Amygdala (tissue), 56 donors: ENCODE measurements at regions not wholly inside any gene's neighbourhood (a gene's known extent, or its start where the extent isn't known, plus 50 kb on each side); places are given as distances from the start of the nearest gene placed in this dataset.

Experiments used
- DNase-seq, 56 donors: peaks; one replicate each; lab custom pipeline; 2025; lab: John Stamatoyannopoulos, UW

GRCh38 chr12:89954259-89954658, 245.6 kb upstream of the ATP2B1 start:
- no peak for DNase-seq

- no peak for DNase-seq
Observed at GRCh38 chr12:89951694-89952060, 243.0 kb upstream of the ATP2B1 start.

DNA sequence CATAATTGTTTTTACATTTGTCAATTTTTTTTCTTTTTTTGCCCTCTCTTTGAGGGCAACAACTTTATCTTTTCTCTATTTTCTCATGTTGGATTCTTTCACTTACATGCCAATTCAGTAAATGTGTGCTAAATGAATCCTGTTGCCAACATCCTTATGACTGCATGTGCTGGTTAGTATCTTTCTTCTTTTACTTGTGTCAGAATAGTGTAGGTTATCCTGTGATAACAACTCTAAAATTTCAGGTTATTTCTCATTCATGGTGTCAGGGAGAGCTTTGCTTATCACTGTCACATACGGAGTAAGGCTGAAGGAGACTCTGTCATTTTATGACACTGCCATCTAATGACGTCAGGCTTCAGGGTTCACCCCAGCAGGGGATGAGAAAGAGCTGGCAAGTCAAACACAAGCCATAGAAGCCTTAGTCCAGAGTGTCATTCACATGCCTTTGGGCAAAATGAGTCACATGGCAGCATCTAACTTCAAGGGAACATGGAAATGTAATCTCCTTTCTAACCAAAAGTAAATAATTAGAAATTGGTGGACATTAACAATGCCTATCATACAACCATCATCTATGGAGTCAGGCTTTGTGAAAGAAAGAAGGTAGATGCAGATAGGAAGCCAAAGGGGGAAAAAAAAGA, 242.5 kb upstream of the ATP2B1 start:
- no peak for DNase-seq

DNA sequence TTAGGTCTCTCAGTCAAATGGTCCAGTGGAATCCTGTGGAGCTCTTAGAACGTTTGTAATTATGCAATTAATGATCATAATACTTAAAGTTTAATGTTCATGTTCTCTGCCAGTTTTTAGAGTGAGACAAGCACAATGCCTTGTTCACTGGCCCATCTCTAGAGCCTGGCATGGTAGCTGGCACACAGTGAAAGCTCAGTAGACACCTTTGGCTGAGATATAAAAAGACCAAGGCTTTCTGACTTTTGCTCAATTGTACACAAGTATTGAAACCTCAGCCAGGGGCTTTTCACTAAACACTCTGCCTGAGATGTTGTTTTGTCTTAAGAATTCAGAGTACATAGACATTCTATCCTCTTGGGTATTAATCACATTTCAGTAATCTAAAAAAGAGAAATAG, 241.8 kb upstream of the ATP2B1 start:
- no peak for DNase-seq

DNA sequence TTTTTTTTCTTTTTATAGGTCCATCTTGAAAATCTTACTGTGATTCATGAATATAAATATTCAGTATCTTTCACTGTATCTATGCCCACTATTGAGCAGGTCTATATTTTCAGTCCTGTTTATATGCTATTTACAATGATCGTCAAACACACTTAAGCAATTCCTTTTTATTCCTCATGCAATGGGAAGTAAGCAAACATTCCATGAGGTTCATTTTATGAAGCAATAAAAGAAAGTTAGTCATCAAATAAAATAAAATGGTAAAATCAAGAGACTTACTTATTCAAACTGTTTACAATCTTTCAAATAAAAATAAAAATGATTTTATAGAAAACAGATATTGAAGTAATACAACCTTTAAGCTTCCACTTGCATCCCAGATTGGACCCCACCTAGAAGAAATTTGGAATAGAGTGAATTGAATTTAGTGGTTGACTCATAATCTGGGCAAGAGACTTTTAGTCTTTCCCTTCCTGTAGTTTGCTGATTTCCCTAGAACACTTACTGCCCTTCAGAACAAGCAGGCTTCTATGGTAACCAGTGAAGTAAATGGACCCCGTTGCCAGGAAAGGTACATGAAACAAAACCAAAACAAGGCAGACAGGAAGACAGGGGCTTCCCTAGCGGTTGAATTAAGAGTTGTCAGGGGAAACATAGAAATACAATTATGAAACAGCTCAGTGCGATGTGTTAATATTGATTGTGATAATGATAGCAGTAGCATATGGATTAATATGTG, 241.0 kb upstream of the ATP2B1 start:
- no peak for DNase-seq

- no peak for DNase-seq
Observed at GRCh38 chr12:89948271-89949175, 239.9 kb upstream of the ATP2B1 start.

- no peak for DNase-seq
Observed at GRCh38 chr12:89947437-89948270, 239.0 kb upstream of the ATP2B1 start.

GRCh38 chr12:89946518-89947135, 238.0 kb upstream of the ATP2B1 start:
- DNase-seq = no peak

GRCh38 chr12:89945123-89945522, 236.5 kb upstream of the ATP2B1 start:
- no peak for DNase-seq

GRCh38 chr12:89943463-89943862, 234.8 kb upstream of the ATP2B1 start:
- no peak for DNase-seq

- DNase-seq = no peak
Observed at GRCh38 chr12:89941436-89941835, 232.8 kb upstream of the ATP2B1 start.

- no peak for DNase-seq
Observed at GRCh38 chr12:89939522-89940215, 231.0 kb upstream of the ATP2B1 start.

DNA sequence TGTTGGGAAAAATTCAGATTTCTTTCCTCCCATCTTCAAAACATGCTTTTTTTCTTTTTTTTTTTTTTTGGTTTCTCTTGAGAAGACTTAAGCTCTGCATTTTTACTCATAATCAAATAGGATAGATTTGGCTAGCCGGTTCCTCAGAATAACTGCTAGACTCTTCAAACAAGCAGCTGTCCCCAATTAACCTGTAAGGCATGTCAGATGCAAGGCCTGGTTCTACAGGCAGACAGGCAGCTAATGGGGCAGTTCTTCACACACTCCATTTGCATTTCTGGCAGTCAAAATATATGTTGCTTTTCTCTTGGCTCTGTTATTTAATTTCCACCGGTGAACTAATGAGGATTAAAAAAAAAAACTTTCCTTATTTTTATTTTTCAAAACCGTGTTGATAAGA, 228.0 kb upstream of the ATP2B1 start:
- DNase-seq = no peak

GRCh38 chr12:89935850-89936249, 227.2 kb upstream of the ATP2B1 start:
- no peak for DNase-seq

GRCh38 chr12:89933911-89934310, 225.3 kb upstream of the ATP2B1 start:
- DNase-seq = no peak

DNA sequence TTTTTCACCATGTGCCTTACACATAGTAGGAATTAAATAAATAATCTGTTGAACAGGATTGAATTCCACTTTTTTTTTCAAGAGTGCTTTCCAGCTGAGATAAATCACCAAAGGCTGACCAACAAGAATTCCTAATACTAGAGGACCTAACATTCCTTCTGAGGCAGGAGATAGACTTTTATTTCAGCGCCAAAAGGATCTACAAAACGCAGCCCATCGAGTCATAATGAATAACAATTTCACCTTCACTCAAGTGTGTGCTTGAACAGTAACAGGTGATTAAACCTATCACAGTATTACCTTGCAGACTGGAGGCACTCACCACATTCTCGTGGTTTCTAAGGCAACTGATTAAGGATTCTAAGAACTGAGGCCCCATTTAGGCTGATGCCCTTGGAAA, 224.3 kb upstream of the ATP2B1 start:
- DNase-seq = no peak

- no peak for DNase-seq
Observed at GRCh38 chr12:89928467-89928866, 219.8 kb upstream of the ATP2B1 start.

- DNase-seq = no peak
Observed at GRCh38 chr12:89927226-89927698, 218.6 kb upstream of the ATP2B1 start.

- no peak for DNase-seq
Observed at GRCh38 chr12:89924191-89924590, 215.6 kb upstream of the ATP2B1 start.
